A673 (cell line): ENCODE measurements at regions not wholly inside any gene's neighbourhood (a gene's known extent, or its start where the extent isn't known, plus 50 kb on each side); places are given as distances from the start of the nearest gene placed in this dataset.

Source experiments
- EZH2 ChIP-seq: fragments of 200-600 bp; sonication (generic); IDR thresholded peaks from 2 replicates; pipeline ENCODE4 v1.6.1; 2017; ENCODE audit warnings: borderline replicate concordance, low read depth, mild to moderate bottlenecking, mixed read lengths, antibody characterized with exemption, low read length; ENCODE audit not compliant: poor library complexity, severe bottlenecking
- TF ChIP-seq, protein P1 (sequence below): fragments of 300-800, 200-600 bp; sonication (generic); conservative IDR thresholded peaks from 2 replicates; pipeline ENCODE4 v1.5.1; 2017; ENCODE audit warnings: low read depth, mild to moderate bottlenecking, antibody characterized with exemption, low read length, moderate library complexity, mixed read lengths

DNA sequence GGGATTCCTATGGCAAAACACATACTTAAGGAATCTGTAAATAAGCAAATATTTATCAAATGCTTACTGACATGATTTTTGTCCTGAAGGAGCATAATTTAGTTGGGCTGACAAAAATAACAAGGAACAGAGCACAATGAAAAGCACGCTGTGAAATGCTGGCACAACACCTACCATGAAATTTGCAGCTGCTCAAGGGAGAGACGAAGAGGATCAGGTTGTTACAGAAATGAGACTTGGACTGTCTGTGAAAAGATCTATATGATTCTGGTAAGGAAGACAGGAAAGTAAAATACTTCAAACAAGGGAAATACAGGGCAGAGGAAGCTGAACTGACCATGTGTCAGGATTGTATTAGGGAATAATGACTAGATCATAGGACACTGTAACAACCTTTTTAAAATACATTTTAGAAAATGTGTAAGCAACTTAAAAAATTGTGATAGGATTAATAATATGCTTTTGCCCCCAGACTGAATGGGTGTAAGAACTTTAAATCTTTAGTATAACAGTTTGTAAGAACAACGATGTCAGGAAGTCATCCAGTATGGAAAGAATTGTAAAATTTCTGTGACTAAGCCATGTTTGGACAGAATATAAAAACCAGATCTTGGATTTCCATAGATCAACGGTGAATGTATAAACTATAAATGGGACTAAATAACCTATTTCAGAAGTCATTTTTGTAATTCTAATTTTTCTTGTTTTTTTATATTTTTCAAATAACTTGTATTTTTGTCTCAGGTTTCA, 1556.0 kb downstream of the EFNB2 start:
- TF ChIP-seq, protein P1, sequence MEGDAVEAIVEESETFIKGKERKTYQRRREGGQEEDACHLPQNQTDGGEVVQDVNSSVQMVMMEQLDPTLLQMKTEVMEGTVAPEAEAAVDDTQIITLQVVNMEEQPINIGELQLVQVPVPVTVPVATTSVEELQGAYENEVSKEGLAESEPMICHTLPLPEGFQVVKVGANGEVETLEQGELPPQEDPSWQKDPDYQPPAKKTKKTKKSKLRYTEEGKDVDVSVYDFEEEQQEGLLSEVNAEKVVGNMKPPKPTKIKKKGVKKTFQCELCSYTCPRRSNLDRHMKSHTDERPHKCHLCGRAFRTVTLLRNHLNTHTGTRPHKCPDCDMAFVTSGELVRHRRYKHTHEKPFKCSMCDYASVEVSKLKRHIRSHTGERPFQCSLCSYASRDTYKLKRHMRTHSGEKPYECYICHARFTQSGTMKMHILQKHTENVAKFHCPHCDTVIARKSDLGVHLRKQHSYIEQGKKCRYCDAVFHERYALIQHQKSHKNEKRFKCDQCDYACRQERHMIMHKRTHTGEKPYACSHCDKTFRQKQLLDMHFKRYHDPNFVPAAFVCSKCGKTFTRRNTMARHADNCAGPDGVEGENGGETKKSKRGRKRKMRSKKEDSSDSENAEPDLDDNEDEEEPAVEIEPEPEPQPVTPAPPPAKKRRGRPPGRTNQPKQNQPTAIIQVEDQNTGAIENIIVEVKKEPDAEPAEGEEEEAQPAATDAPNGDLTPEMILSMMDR, result no peak
- TF ChIP-seq EZH2, result no peak
